Fibroblast of gingiva (primary cell): ENCODE measurements at regions not wholly inside any gene's neighbourhood (a gene's known extent, or its start where the extent isn't known, plus 50 kb on each side); places are given as distances from the start of the nearest gene placed in this dataset.

Experiments
- DNase-seq: peaks from one replicate; pipeline ENCODE4 v3.0.0-alpha.2; 2011; ENCODE audit warnings: low read depth

DNA sequence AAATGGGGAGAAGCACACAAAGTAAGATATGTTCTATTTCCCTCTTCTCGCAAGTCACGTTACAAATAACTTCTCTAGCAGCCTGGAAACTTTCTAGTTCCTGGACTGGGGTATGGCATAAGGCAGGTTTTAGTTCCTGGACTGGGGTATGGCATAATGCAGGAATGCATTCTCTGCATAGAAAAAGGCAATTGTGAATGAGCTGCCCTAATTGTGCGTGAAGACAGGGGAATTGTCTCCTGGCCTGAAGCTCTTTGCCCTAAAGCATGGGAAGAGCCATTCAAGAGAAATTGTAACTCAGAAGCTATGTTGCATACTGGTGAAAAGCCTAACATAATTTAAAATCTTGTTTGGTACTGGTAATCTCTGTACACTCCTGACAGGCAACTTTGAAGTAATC is 54.3 kb upstream of the CBLB start:
- DNase-seq: no peak

DNA sequence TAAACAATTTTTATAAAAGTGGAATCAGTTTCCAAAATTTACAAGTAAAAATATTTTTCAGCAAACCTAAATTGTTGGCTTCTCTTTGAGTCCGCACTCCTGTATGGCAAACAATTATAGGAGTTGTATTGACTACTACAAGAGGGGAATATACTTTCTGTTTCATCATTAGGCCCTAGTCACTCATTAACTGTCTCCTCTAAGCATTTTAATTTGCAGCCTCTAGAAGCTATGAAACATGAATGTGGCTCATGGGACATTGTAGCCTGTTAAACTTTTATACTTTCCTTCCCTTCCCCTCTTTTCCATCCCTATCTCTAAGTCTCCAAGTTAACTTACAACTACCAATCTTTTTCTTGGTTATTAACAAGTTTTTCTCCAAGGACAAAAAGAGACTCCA is 58.9 kb upstream of the CBLB start:
- no peak for DNase-seq

DNA sequence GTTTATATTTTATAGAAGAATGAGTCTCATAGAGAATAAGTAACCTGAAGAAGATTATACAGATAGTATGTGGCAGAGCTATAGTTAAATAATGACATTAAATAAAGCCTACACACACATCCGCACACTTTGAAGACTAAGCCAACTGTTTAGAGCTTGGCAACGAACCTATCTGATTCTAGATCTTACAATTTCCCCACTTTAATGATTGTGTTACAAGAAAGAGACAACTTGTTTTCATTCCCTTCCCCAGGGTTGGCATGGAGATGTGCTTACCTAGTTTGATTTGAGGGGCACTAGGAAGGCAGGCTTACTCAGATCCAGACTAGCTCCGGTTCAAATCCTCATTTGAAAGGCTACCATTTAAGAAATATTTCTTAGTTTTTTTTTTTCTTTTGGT is 61.9 kb upstream of the CBLB start:
- DNase-seq: no peak

DNA sequence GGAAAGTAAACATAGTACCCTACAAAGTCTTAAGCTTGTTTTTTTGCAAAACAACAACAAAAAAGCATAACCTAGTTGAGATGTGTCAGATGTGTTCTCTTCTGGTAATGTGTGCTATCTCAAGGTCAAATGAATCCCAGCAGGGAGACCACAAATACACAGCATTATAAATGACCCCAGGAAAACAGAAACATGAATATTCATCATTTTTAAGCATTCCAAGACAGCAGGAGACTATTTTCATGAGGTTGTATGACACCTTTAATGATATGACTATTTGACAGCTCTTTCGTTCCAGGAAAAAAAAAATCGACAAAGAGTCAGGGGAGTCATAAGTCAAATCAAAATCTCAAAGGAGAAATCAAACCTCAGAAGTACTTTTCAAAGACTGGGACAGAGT is 62.7 kb upstream of the CBLB start:
- no peak for DNase-seq

DNA sequence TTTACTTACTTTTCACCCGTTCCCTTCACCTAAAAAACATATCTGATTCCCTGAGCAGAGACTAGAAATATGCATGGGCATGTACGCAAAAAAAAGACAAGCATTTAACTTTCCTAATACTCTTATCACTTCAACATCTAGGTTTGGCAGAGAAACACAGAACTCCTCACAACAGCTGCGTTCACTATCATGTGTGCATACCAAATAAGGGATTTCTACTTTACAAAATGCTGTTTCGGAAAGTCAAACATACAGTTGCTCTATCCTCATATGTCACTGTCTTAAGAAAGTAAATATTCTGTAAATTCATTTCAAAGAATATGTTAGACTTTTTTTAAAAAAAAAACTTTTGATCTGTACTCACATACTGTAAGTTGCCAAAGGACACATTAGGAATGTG is 65.1 kb upstream of the CBLB start:
- no peak for DNase-seq

DNA sequence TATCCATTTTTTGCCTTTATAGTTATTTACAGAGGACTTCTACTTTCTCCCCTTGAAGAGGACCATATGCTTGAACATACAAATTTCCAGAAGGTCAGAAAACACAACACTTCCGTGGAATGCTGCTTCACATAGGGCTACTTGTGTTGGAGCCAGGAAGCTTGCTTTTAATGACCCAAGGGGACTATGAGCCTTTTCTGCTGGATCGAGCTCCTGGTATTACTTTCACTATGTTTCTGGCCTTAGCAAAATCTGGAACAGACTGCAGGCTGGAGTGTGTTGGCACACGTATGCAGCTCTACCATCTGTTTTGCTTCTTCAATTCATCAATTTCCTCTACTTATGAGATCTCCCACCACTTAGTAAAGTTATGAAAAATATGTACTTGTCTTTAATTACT is 69.3 kb upstream of the CBLB start:
- peak; percentile 86 for DNase-seq

DNA sequence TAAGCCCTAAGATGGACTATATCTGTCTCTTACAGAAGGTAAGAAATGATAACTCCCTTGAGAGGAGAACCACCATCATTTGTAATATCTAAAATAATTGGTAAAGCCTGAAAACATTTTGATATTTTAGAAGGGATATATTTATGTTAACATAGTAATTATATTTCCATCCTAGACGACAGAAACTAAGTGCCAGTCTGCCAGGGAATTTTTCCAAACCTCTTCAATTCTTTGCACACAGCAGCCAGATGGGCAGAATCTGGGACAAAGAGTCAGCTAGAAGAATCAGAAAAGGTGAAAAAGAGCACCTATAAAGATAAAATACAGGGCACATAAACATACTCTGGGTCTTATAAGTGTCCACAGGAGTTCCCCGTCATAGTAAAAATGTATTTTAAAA is 70.0 kb upstream of the CBLB start:
- no peak for DNase-seq

DNA sequence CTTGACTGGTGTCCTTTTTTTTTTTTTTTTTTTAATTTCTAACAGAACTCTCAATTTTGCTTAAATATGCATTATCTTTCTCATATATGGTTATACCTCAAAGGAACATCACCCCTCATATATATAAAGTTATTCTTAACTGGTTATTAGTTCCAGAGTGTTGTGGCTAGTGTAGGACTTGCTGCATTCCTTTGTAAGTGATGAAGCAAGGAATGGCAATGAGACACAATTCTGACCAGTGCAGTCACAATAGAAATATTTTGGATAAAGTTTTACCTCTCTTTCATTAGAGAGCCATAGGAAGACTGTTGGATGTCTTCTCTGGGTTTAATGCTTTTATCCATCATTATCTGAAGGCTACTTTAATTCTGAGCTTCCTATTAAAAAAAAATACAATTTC is 75.5 kb upstream of the CBLB start:
- peak; percentile 25 for DNase-seq

DNA sequence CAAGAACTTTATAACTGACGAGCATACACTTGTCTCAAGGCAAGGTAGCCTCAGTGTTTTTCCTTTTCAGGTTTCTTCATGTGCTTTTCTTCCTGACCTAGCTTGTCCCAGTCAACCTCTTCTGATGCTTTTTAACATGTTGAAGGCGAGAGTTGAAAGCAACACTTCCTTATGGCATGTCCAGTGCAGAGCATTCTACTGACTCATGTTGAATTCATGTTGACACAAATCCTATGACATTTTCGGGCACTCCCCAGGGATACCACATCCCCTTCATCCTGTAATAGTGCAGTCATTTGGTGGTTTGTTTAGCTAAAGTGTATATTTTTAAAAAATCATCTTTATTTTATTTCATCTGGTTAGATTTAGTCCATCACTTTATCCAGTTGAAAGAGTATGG is 75.9 kb upstream of the CBLB start:
- DNase-seq: peak; percentile 61

DNA sequence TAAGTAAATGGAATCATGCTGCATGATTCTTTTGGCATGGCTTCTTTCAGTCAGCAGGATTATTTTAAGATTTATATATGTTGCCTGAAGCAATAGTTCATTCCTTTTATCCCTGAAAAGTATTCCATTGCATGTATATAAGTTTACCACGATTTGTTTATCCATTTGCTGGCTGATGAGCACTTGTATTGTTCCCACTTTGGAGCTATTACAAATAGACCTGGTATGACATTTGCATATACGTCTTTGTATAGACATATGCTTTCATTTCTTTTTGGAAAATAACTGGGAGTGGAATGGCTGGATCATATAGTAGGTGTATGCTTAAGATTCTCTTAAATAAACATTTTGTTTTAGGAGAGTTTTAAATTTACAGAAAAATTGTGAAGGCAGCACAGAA is 79.3 kb upstream of the CBLB start:
- no peak for DNase-seq

DNA sequence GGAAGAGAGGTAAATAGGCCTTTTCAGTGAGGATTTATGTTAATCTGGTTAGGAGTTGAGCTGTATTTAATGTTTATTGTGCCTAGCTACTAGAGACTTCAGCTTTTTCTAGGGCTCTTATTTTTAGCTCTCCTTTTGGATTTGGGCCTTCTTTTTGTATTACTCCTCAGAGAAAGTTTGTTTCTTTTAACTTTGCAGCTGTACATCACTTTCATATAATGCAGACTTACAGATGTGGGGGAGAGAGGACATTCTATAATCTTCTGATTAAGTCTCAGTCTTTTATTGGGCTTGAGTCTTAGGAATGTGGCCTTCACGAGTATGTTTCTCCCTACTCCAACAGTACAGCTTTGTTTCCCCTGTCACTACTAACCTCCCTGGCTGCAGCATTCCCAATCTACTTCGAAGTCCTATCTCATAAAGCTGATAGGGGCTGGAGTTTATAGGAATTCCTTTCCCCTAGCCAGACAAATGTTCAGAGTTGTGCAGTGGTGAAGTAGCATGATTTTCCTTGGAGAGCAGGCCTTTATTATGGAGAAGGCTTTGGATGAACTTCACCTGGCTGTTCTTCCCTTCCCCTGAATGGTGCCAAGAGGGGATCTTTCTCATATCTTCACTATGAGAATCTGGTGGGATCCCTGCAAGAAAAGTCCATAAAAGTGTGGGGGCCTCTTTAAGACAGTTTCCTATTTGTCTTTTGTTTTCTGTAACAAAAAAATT is 82.2 kb upstream of the CBLB start:
- no peak for DNase-seq

DNA sequence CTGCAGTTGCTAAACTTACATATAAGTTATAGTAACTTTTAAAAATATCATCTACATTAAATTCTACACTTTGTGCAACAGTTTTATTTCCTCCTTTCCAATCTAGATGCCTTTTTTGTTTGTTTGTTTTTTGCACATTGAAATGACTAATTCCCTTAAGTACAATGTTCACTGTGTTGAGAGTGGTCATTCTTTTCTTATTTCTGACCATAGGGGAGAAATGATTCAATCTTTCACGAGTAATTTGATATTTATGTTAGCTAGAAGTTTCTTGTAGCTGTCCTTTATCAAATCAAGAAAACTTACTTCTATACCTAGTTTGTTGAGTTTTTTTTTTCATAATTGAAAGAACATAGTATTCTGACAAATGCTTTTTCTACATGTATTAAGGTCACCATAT is 85.0 kb upstream of the CBLB start:
- DNase-seq: no peak

DNA sequence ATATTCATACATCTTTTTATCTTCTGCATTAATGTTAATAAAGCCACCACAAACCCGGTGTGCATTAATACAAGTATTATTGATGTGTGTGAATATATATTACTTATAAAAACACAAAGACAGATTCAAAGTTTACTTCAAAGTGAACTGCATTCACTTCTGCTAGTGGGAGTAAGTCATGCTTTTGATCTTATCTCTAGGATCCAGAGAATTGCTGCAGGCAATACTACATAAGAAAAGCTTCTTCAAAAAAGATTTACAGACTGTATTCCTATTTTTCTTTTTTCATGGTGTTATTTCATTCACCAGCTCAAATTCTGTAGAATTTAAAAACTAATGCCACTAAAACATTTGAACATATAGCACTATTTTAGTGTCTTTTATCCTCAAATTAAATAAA is 87.5 kb upstream of the CBLB start:
- DNase-seq: no peak

DNA sequence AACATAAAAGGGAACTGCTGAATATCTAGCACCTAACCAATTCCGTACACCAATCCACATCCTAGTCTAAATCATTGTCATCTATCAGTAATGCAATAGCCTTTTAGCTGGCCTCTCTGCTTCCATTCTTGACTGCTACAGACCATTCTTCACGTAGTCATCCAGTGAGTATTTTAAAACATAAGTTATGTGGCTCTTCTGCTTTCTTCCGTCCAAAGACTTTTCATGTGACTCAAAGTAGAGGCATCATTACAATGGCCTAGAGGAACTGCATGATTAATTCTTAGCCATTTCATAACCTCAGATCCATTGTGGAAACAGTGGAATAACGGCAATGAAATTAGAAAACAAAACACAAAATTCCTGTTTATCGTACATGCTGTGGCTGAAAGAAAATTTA is 88.9 kb upstream of the CBLB start:
- DNase-seq: peak; percentile 49

DNA sequence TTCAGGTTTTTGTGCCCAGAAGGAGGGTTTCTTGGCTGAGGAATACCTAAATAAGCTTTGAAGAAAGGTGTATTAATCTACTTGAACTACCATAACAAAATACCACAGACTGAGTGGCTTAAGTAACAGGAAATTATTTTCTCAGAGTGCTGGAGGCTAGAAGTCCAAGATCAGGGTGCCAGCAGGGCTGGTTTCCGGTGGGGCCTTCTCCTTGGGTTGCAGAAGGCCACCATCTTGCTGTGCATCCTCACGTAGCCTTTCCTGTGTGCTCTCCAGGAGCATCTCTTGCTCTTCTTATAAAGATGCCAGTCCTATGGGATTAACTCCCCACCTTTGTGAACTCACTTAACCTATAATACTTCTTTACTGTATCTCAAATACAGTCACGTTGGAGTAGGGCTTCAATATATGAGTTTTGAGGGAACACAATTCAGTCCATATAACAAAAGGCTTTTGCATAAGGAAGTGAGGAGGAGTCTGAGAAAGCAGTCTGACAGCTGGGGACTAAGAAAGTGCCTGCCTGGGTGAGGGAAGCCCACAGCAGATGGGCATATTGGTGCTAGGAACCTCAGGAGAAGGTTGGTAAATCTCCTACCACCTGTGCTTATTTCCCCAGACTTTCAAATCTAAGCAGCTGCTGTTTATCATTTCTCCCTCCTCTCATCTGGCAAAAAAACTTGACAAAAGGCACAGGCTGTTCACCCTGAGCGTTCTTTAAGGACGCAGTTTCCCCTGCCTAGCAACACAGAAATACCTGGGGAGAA is 89.6 kb upstream of the CBLB start:
- no peak for DNase-seq

DNA sequence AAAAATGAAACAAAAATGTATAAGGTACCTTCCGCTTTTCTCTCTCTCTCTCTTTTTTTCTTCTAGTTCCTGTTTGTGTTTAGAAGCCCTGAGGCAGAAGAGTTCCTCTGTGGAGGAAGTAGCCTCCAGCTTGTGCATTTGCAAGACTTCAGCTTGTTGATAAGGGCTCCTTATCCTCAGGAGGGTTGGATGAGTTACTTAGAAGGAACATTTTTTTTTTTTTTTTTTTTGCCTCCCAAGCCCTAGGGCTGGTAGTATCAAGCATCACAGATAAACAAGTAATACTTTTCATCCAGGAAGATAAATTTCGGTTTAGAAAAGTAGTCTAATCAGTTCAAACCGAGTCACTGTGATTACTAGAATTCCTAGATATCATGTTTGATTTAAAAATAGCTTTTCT is 91.0 kb upstream of the CBLB start:
- DNase-seq: no peak

DNA sequence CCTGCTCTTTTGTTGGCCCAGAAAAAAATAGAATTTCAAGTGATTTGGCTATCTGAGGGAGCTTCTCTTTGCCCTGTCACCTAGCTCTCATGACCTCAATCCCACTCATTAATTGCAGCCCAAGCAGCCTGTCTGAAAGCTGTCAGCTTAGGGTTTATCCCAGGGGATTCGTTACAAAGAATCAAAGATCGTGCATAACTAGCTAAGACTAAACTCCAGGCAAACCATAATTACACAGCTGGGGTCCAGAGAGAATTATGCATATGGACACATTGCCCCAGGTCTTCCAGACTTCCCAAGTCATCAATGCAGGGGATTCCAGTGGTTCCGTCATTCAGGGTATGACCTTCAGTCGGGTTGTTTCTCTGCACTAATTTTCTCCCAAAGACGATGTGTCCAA is 91.6 kb upstream of the CBLB start:
- no peak for DNase-seq

DNA sequence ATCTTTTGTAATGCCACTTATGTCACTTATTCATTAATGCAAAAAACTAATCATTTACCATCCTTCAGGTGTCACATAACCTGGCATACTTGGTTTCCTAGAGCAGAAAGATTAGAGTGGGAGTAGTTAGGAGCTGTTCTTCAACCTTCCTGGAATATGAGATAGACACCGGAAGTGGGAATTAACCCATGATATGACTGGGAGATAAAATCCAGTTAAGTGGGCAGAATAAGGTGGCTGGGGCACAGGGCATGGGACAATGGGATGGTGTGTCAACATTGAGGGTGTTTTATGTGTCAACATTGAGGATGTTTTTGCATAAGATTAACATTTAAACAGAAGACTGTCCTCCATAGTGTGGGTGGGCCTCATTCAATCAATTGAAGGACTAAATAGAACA is 94.3 kb upstream of the CBLB start:
- DNase-seq: no peak

DNA sequence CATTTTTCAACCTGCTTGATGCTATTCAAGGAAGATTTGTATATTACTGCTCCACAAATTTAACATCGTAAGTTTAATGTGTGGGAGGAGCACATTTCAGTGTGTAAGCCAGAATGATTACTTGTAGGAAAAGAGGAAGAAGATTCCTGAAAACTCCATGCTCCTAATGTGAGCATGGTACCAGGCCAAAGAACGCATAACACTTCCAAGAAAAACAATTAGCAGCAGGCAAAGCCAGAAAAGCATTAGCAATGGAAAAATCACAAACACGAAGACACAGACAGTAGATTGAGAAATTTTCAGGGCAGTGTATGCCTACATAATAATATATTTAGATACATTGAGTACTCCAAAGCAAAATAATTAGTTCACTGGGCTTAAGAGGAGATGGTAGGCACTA is 96.6 kb upstream of the CBLB start:
- DNase-seq: peak; percentile 85

DNA sequence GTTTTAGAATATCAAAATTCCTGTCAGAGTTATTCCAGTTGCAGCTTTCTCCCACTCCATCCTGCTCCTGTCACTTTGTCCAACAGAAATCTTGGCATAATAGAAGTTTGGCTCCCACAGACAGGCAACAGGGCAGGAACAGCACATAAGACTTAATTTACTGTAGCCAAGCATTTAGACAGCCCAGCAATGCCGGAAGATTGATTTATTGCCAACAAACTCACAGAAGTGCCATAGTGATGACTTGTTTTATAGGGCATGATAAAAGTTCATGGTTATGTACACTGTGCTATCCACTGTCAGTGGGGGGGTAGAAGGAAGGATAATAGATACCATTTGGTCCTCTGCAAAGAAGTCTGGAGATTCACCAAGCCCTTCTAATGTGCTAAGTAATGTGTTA is 98.3 kb upstream of the CBLB start:
- DNase-seq: peak; percentile 62

DNA sequence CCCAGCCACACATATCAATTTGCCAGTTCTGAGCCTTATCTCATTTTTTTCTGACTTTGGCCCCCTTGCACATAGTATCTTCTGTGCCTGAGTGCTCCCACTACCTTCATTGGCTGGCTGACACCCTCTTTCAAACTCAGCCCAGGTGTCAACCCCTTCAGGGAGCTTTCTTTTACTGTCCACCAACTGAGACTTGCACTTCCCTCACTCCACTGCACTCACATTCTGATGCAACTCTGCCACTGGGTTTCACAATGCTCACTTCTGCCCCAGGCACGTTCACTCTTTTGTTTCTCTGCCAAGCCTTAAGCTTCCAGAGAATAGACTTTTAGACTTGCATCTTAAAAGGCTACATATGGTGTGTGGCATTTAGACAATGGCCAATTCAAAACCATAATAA is 101.5 kb upstream of the CBLB start:
- peak; percentile 96 for DNase-seq

DNA sequence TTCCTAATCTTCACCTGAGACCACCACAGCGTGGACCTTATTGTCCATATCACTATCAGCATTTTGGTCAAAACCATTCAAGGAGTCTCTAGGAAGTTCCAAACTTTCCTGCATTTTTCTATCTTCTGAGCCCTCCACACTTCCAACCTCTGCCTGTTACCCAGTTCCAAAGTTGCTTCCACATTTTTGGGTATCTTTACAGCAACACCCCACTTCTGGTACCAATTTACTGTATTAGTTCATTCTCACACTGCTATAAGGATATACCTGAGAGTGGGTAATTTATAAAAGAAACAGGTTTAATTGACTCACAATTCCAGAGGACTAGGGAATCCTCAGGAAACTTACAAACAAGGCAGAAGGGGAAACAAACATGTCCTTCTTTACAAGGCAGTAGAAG is 103.3 kb upstream of the CBLB start:
- DNase-seq: no peak

DNA sequence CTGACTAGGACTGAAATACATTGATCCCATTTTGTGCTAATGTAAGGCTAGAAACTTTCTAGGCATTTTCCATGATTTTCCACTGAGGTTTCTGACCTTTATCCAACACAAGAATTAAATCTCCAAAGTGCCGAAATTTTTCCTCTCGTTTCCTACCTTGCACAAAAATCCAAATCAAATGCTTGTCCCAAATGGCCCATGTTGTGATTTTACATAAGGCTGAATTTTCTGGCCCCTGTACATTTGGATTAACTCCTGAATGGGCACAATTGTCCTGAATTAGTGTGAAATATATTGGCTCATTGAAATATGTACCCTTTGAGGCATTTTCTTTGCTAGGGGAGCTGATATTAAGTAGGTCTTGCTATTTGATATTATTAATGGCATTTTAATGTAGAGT is 105.6 kb upstream of the CBLB start:
- DNase-seq: no peak

DNA sequence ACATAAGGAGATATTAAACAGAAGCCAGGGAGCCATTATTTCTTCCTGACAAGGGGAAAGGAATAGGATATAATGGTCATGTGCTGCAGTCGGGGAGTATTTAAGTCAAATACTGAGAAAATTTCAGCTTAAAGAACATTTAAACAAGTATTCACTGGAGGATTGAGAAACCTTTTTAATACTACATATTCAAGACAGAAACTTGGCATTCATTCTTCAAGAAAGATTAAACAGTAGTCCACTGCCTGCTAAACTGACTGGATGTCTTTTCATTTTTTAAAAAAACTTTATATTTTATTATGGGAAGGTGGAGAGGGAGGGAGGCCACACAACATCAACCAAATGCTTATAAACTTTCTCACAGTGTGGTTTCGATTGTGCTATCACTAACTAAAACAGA is 107.4 kb upstream of the CBLB start:
- DNase-seq: peak; percentile 13
